HepG2 (cell line): ENCODE measurements at regions not wholly inside any gene's neighbourhood (a gene's known extent, or its start where the extent isn't known, plus 50 kb on each side); places are given as distances from the start of the nearest gene placed in this dataset.

Source experiments
- ATAC-seq: fragments of 200-7000 bp; cut with Tn5 transposase; 3 replicates; pipeline ENCODE4 v1.9.1; 2020; ENCODE audit warnings: mild to moderate bottlenecking, moderate library complexity
- BruUV-seq: library from RNA; stranded (reverse); fragments of 400-500 nt; replicated peaks from 2 replicates; lab custom pipeline; 2021; lab: Mats Ljungman, UMichigan
- CTCF ChIA-PET: fragments of 300-600 bp; formaldehyde crosslinking; extraction: SDS; loops from one replicate; lab custom pipeline; 2021; ENCODE audit warnings: low total read pairs, inconsistent platforms, low intra/inter-chr PET ratio; lab: Yijun Ruan, JAX
- POLR2A ChIA-PET: fragments of 350-600 bp; sonication (Branson Sonifier 250); formaldehyde crosslinking; loops from one replicate; lab custom pipeline; 2020; ENCODE audit warnings: antibody characterized with exemption, inconsistent platforms; lab: Yijun Ruan, JAX
- DNase-seq: peaks from one replicate; pipeline ENCODE4 v3.0.0-alpha.2; 2015; ENCODE audit warnings: low spot score
- FAIRE-seq: peaks from 3 replicates; lab custom pipeline; 2011; peaks lifted over from hg19 to GRCh38; lab: Jason Lieb, UNC
- H2AFZ ChIP-seq: one replicate; pipeline ENCODE4 v1.6.1; 2011; ENCODE audit warnings: low read length, inconsistent platforms
- H3K27ac ChIP-seq: fragments of 300-600 bp; 3 replicates; pipeline ENCODE4 v1.8.0; 2011; ENCODE audit warnings: mixed run types, mild to moderate bottlenecking, mixed read lengths, low read length, inconsistent platforms; ENCODE audit not compliant: insufficient read depth; ENCODE audit errors: extremely low read length
- H3K27me3 ChIP-seq, 2 experiments: fragments of 200-600 bp in 1 of 2; 2 replicates in 1 of 2; 3 replicates in 1 of 2; pipeline versions ENCODE4 v1.6.0 to v1.8.0; 2011; ENCODE audit warnings: low read length in 2 of 2, mild to moderate bottlenecking in 2 of 2, moderate library complexity in 2 of 2, inconsistent platforms in 1 of 2; ENCODE audit not compliant: insufficient read depth in 2 of 2, control insufficient read depth in 1 of 2
- H3K36me3 ChIP-seq, 2 experiments: fragments of 200-600 bp in 1 of 2; replicated peaks in 1 of 2; 2 replicates in 1 of 2; 3 replicates in 1 of 2; pipeline versions ENCODE4 v1.5.1 to v1.8.0; 2011; ENCODE audit warnings: low read length in 2 of 2, inconsistent platforms in 1 of 2; ENCODE audit not compliant: insufficient read depth in 2 of 2, control insufficient read depth in 1 of 2
- H3K4me1 ChIP-seq: 2 replicates; pipeline ENCODE4 v1.5.1; 2012; ENCODE audit warnings: low read length, inconsistent platforms; ENCODE audit not compliant: insufficient read depth
- H3K4me2 ChIP-seq: 2 replicates; pipeline ENCODE4 v1.6.0; 2011; ENCODE audit warnings: low read depth, low read length, inconsistent platforms
- H3K4me3 ChIP-seq, 3 experiments: fragments of 200-600 bp in 1 of 3; sonication (generic), shearing (Covaris generic) in 1 of 3; replicated peaks in 1 of 3; 2 replicates each; pipeline ENCODE4 v1.5.1; 2011 to 2016; ENCODE audit warnings: low read length in 3 of 3, inconsistent platforms in 2 of 3, low read depth in 2 of 3, mild to moderate bottlenecking in 2 of 3, control low read depth in 1 of 3, mixed read lengths in 1 of 3; ENCODE audit not compliant: insufficient read depth in 1 of 3
- H3K79me2 ChIP-seq: one replicate; pipeline ENCODE4 v1.6.1; 2011; ENCODE audit warnings: low read length, inconsistent platforms; ENCODE audit not compliant: insufficient read depth
- H3K9ac ChIP-seq: 2 replicates; pipeline ENCODE4 v1.6.0; 2011; ENCODE audit warnings: mild to moderate bottlenecking, low read depth, low read length, inconsistent platforms; ENCODE audit not compliant: insufficient read depth
- H3K9me3 ChIP-seq: 2 replicates; pipeline ENCODE4 v1.5.1; 2012; ENCODE audit warnings: mild to moderate bottlenecking, low read length
- H4K20me1 ChIP-seq: 2 replicates; pipeline ENCODE4 v1.6.0; 2011; ENCODE audit warnings: inconsistent platforms, mild to moderate bottlenecking, low read length, moderate library complexity; ENCODE audit not compliant: insufficient read depth
- CHD4 ChIP-seq: fragments of 200-600 bp; sonication (generic); IDR thresholded peaks from 2 replicates; pipeline ENCODE4 v1.7.0; 2017; ENCODE audit warnings: mild to moderate bottlenecking, low read length, borderline replicate concordance
- DR1 ChIP-seq: sonication (generic); formaldehyde crosslinking; IDR thresholded peaks from 2 replicates; pipeline ENCODE4 v1.8.0; 2021; ENCODE audit warnings: mild to moderate bottlenecking, missing genetic modification reagents, inconsistent platforms
- ELK4 ChIP-seq: sonication (generic); formaldehyde crosslinking; IDR thresholded peaks from 2 replicates; pipeline ENCODE4 v1.9.0; 2021; ENCODE audit warnings: missing genetic modification reagents, borderline replicate concordance
- KMT2A ChIP-seq: sonication (generic); formaldehyde crosslinking; IDR thresholded peaks from 2 replicates; pipeline ENCODE4 v1.4.0; 2020; ENCODE audit warnings: missing genetic modification reagents
- NCOA1 ChIP-seq: sonication (generic); formaldehyde crosslinking; IDR thresholded peaks from 2 replicates; pipeline ENCODE4 v1.9.0; 2021; ENCODE audit warnings: missing genetic modification reagents
- POGZ ChIP-seq: sonication (generic); formaldehyde crosslinking; IDR thresholded peaks from 2 replicates; pipeline ENCODE4 v1.4.0; 2020; ENCODE audit warnings: mild to moderate bottlenecking, missing genetic modification reagents
- RXRB ChIP-seq: IDR thresholded peaks from 2 replicates; pipeline ENCODE4 v1.6.1; 2016; ENCODE audit warnings: borderline replicate concordance, missing genetic modification reagents, missing compliant biosample characterization
- TAF1 ChIP-seq: sonication (generic); formaldehyde crosslinking; IDR thresholded peaks from 2 replicates; pipeline ENCODE4 v1.4.0; 2020; ENCODE audit warnings: missing genetic modification reagents
- TP53 ChIP-seq: sonication (generic); formaldehyde crosslinking; conservative IDR thresholded peaks from 2 replicates; pipeline ENCODE4 v1.4.0; 2020; ENCODE audit warnings: missing genetic modification reagents
- ZNF101 ChIP-seq: sonication (generic); formaldehyde crosslinking; IDR thresholded peaks from 2 replicates; pipeline ENCODE4 v1.4.0; 2020; ENCODE audit warnings: mild to moderate bottlenecking, low read depth, missing genetic modification reagents, borderline replicate concordance
- ZNF331 ChIP-seq: sonication (generic); formaldehyde crosslinking; IDR thresholded peaks from 2 replicates; pipeline ENCODE4 v1.4.0; 2020; ENCODE audit warnings: missing genetic modification reagents
- ZNF574 ChIP-seq: sonication (generic); formaldehyde crosslinking; IDR thresholded peaks from 2 replicates; pipeline ENCODE4 v1.4.0; 2020; ENCODE audit warnings: missing genetic modification reagents
- ZNF775 ChIP-seq: sonication (generic); formaldehyde crosslinking; IDR thresholded peaks from 2 replicates; pipeline ENCODE4 v1.4.0; 2020; ENCODE audit warnings: missing genetic modification reagents, mild to moderate bottlenecking, moderate library complexity, borderline replicate concordance
- ZNF850 ChIP-seq: sonication (generic); formaldehyde crosslinking; conservative IDR thresholded peaks from 2 replicates; pipeline ENCODE4 v1.9.0; 2021; ENCODE audit warnings: mild to moderate bottlenecking, missing genetic modification reagents
- WGBS: methylation state at CpG from one replicate; pipeline ENCODE4 v1.1.6; 2017; ENCODE audit warnings: low lambda C conversion rate; 5-methylcytosine and 5-hydroxymethylcytosine counted together
- in situ Hi-C: cut with HindIII; loops from 2 replicates; pipeline ENCODE4 v1.10.0; 2017; ENCODE audit warnings: low pct_unique_long_range_greater_than_20kb; ENCODE audit not compliant: extremely low pct_ligation_motif_present
- intact Hi-C: fragments of 100-400 bp; cut with micrococcal nuclease; formaldehyde crosslinking; loops from one replicate; pipeline ENCODE4 v1.10.0; 2022; ENCODE audit not compliant: unreplicated experiment

GRCh38 chr18:2442726-2443275, 128.5 kb downstream of the METTL4 start:
- POLR2A ChIA-PET, result no interaction called here
- H3K4me1 ChIP-seq, result no peaks in the 10 kb centered on the region
- DNase-seq (no peak), ATAC-seq (no peak), FAIRE-seq (no peak)
- H3K4me2 ChIP-seq, result no peak overlapping the region
- BruUV-seq, result no TSS peak
- no peak for TF ChIP-seq RXRB (CRISPR knock-in tag)
- no peak for TF ChIP-seq ELK4 (CRISPR knock-in tag)
- TF ChIP-seq TAF1 (CRISPR knock-in tag), result no peak
- TF ChIP-seq TP53 (CRISPR knock-in tag), result no peak
- no peak for TF ChIP-seq KMT2A (CRISPR knock-in tag)
- TF ChIP-seq ZNF101, result no peak
- no peak for TF ChIP-seq ZNF850
- H3K36me3 ChIP-seq, result no peaks in the 10 kb centered on the region
- WGBS, result 8% methylated on average over 4 of the region's 4 CpGs
- no peaks in the 10 kb centered on the region for H3K9me3 ChIP-seq
- CTCF ChIA-PET, result no interaction called here
- intact Hi-C loops (no loop called here), in situ Hi-C loops (no loop called here)
- no peak overlapping the region for H3K9ac ChIP-seq
- H2AFZ ChIP-seq, result no peak overlapping the region
- no peak overlapping the region for H3K4me3 ChIP-seq
- H3K79me2 ChIP-seq, result no peaks in the 10 kb centered on the region
- H3K27me3 ChIP-seq, result no peaks in the 10 kb centered on the region; a peak in 1 of 5 replicates
- no peak overlapping the region for H3K27ac ChIP-seq
- H4K20me1 ChIP-seq, result no peaks in the 10 kb centered on the region

GRCh38 chr18:2444201-2444875, 127.0 kb downstream of the METTL4 start:
- DNase-seq (no peak), ATAC-seq (no peak), FAIRE-seq (no peak)
- no peaks in the 10 kb centered on the region for H3K9me3 ChIP-seq
- no peaks in the 10 kb centered on the region for H3K4me1 ChIP-seq
- H3K4me3 ChIP-seq, result no peak overlapping the region
- no peak overlapping the region for H3K4me2 ChIP-seq
- no peak overlapping the region for H2AFZ ChIP-seq
- H3K36me3 ChIP-seq, result no peaks in the 10 kb centered on the region
- CTCF ChIA-PET, result no interaction called here
- H3K27me3 ChIP-seq, result no peaks in the 10 kb centered on the region; a peak in 1 of 5 replicates
- intact Hi-C loops, result no loop called here
- no peak overlapping the region for H3K9ac ChIP-seq
- no peaks in the 10 kb centered on the region for H4K20me1 ChIP-seq
- in situ Hi-C loops, result no loop called here
- BruUV-seq, result no TSS peak
- no peak overlapping the region for H3K27ac ChIP-seq
- POLR2A ChIA-PET, result no interaction called here
- WGBS, result 1% methylated on average over 5 of the region's 5 CpGs
- no peaks in the 10 kb centered on the region for H3K79me2 ChIP-seq
- TF ChIP-seq ZNF574 (CRISPR knock-in tag) (no peak), POGZ (CRISPR knock-in tag) (no peak), NCOA1 (CRISPR knock-in tag) (no peak), ZNF775 (CRISPR knock-in tag) (no peak), CHD4 (no peak), DR1 (no peak), ZNF331 (CRISPR knock-in tag) (no peak)
